T47D (cell line): ENCODE measurements at regions not wholly inside any gene's neighbourhood (a gene's known extent, or its start where the extent isn't known, plus 50 kb on each side); places are given as distances from the start of the nearest gene placed in this dataset.

Experiments
- DNase-seq, 2 experiments: peaks; one replicate each; pipeline versions ENCODE4 v3.0.0 to v3.0.0-alpha.2; 2011 to 2012; ENCODE audit warnings: low read depth in 1 of 2, low spot score in 1 of 2
- JUND ChIP-seq: IDR thresholded peaks from 2 replicates; pipeline ENCODE4 v1.6.1; 2012; ENCODE audit warnings: low read depth
- in situ Hi-C: cut with HindIII; loops from 2 replicates; pipeline ENCODE4 v1.10.0; 2016; ENCODE audit warnings: low sequenced_read_pairs, low pct_unique_long_range_greater_than_20kb

DNA sequence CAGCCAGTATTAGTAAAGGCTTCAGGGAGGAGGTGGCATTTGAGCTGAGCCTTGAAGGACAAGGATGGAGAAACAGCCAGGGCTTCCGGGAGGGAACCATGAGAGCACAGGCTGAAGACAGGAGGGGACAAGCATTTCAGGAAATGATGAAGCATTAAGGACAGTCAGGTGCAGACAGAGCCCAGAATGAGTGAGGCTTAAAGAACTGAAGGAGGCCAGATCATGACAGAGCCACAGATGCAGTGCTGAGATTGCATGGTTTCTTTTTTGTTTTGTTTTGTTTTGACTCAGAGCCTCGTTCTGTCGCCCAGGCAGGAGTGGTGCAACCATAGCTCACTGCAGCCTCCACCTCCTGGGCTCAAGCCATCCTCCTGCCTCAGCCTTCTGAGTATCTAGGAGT is 211.5 kb downstream of the SOX9 start:
- in situ Hi-C loops, result no loop called here
- TF ChIP-seq JUND, result no peak
- no peak for DNase-seq

DNA sequence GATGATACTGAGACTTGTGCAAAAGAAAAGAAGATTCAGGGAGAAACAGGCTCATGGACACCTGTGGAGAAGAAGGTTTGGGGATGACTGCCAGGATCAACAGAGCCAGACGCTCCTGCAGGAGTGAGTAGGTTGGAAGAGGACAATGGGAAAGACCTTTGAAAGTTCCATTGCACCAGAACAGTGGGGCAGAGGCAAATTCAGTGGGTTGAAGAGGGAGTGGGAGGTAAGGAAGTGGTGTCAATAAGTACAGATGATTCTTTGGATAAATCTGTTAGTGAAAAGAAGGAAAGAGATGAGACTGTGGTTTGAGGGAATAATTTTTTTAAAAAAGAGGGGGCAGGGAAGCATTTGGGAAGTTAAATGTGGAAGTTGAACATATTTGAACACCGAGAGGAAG is 212.8 kb downstream of the SOX9 start:
- TF ChIP-seq JUND, result no peak
- in situ Hi-C loops, result no loop called here
- DNase-seq, result no peak

DNA sequence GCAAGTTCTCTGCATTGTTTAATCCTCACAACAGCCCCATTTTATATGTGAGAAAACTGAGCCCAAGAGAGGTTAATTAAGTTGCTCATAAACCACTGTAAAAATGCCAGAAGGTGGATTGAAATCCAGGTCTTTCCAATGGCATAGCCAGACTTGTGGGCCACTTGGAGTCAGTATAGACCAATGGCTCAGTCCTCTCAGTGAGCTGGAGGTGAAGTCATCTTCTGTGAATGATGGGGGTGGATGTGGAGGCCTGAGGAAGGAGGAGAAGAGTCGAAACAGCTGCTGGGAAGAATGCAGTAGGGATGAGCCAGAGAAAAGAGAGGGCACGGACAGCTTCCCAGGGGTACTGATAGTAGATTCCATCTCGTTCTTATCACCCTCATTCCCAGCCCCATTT is 213.4 kb downstream of the SOX9 start:
- peak in 1 of 2 experiments; percentile 26 for DNase-seq
- in situ Hi-C loops, result no loop called here

DNA sequence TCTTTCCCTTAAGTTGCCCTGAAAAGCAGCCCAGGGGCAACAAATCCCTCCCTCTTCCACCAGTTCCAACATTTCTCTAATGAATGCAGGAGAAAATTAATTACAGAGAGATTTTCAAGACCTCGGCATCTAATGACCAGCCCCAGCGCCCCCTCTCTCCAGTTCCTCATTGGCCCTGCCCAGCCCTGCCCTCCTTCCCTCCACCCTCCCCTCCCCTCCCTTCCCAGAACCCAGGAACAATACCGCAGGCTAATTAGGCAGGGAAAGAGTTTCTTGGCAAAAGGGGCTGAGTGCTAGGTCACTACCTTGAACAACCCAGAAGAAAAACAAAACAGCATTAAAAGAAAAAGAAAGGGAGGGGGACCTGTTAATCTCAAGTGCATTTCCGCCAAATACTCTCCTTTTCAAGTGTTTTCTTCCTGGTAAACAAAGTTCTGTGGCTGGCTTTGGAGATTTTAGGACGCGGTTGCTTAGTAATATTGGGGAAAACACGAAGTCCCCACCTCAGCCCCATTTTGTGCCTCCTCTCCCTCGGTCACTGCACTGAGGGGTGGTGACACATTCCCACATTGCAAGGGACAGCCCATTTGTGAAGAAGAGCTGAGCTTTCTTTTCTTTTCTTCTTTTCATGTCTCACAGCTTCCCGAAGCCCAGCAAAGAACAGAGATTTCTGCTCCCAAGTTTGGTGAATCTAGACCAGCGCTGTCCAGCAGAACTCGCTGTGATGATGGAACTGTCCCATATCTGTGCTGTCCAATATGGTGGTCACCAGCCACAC is 215.4 kb downstream of the SOX9 start:
- in situ Hi-C loops, result no loop called here
- peak in 1 of 2 experiments; percentile 15 for DNase-seq
- TF ChIP-seq JUND, result no peak

More for the DNA sequence above, 213.4 kb downstream of the SOX9 start:
- no peak for TF ChIP-seq JUND

DNA sequence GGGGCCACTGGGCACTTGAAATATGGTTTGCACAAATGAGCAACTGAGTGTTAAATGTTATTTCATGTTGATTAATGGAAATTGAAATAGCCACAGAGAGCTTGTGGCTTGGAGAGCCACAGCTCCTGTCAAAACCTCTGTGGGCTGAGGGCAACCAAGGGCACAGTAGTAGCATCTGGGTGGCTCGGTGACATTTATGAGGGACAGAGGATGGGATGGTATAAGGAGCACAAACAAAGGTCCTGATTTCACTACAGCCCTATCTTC is 215.9 kb downstream of the SOX9 start:
- no peak for TF ChIP-seq JUND
- no peak for DNase-seq
- in situ Hi-C loops, result no loop called here

DNA sequence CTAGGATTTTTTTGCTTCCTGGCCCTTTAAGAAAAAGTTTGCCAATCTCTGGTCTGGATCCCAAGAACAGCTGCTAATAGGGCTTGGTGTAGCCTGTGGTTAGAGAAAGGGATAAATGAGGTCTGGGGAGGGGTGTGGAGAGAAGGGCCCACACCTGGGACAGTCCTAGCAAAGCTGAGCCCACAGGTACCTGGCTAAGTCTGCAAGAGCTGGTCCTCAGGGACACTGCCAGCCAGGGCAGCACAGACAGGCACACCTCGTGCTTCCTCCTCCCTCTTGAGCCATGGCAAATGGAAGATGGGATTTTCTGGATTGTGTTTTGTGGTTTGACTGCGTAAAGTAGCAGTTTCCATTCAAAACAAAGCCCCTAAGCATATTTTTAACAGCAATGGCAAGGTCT is 217.5 kb downstream of the SOX9 start:
- TF ChIP-seq JUND, result no peak
- in situ Hi-C loops, result no loop called here
- no peak for DNase-seq

DNA sequence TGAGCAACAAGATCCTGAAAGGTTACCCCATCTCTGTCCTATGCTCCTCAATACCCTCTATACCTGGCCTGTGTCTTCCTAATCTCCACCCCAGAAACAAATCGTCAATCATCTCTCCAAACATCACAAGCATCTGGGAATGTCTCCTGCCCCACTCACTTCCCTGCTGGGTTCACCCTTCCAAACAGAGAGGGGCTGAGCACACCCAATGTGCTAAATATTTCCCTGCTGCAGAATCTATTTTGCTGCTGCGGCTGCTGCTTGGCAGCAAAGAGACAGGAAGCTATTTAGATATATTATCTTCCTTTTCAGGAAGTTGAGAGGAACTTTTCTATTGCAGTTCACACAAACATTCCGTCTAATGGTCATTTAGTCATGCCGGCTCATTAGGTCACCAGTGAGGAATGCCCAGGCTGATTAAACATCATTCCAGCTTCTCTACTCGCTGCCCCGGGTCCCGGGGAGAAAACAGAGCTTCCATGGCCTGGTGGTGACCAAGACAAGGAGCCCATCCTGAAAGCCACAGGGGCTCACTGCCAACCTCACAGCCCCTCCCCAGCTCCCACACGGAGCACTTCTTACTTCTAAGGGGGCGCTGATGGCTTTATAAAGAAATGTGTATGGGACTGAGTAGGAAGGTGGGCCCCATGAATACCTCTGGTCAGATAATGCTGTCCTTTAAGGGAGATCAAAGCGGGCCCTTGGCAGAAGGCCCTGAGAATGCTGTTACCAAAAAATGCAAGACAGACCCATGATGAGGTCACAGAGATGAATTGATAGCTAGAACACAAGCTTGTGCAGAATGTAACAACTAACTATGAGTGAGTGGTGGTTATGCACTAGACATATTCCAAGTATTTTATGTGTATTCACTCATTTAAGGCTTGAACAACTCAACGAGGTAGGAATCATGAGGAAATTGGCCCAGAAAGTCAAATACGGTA is 218.3 kb downstream of the SOX9 start:
- DNase-seq, result peak; percentile 30 to 57
- TF ChIP-seq JUND, result no peak; the same call in 1 of the 2 replicates
- in situ Hi-C loops, result no loop called here

DNA sequence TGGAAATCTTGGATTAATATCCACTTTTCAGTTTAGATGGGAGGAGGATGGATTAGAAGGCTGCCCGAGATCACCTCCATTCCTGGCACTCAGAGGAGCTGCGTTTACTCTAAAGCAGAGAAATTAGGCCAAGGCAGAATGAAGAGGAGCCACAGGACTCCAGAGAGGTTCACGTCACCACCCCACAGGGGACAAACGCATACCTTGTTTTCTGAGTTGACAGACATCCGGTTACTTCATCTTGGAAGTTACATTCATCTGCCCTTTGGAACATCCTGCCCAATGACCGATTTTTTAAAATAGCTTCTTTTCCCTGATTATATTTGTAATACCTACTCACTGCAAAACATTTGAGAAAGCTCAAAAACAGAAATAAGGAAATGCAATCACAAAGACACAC is 220.0 kb downstream of the SOX9 start:
- in situ Hi-C loops, result no loop called here
- no peak for DNase-seq
- no peak for TF ChIP-seq JUND

DNA sequence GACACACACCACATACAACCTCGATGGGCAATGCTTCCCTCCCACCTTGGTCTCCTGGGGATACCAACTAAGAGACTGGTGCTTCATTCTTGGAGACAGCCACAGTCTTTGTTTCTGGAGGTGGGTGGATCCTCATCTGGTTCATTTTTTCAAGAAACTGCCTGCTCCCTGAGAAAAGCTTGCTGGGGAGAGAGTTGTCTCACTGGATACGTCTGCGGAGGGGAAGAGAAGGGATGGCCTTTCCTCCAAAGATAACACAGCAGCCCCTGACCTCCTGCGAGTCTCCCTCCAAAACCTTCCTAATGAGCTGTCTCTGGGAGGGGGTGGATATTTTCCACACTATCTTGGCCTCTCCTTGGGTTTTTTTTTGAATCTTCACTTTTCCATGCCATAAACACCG is 221.2 kb downstream of the SOX9 start:
- DNase-seq, result no peak
- in situ Hi-C loops, result no loop called here
- TF ChIP-seq JUND, result no peak

DNA sequence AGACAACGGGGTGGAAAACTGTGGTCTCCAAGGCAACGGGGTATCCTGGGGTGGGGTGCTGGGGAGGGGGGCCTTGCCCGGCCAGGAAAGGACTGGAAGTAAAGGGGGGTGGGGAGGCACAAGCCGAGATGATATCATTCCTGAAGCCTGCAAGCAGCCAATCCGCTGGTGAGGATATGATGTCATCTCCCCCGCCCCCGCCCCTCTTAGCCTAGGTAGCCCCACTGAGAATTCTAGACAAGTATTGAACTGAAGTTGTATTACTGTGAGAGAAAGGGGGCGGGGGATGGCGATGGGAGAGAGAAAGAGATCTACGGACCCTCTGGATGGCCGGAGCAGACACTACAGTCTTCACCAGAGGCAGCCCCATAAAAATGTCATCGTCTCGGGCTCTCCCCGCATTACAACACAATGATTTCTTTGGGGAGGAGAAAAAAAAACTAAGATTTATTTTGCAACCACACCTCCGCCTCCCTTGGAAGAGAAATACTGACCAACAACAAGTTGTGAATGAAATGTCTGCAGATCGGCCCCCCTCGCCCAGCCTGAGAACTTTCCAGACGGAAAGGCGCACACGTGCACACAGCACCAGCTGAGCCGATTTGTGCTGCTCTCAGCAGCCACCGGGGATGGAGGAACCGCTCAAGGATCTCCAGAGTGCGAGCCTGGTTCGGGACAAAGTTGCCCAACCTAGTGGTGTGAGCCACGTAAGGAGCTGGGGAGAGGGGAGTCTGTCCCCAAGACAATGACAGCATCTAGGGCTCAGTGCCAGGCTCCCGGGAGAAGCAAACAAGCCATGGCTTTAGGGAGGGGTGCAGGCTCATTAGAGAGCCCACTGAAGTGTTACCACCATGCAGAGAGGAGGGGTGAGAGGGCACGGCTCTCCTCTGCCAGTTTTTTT is 222.1 kb downstream of the SOX9 start:
- no peak for TF ChIP-seq JUND
- in situ Hi-C loops, result no loop called here
- no peak for DNase-seq

DNA sequence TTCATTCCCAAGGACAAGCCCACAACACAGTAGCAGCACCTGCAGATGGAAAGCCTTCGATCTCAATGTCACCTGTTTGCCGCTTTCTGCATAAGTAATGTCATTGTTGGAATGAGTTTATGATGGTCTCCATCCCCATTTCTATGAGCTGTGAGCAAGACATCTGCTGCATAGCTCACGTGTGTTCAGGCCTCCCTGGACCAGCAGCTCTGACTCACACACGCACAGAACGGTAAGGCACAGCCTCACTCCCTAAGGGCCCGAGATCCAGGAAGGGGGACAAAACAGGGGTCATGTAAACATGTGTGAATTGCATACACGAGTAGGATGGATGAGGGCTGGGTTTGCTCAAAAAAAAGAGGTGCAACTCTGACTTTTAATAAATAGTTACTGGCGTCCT is 223.1 kb downstream of the SOX9 start:
- in situ Hi-C loops, result no loop called here
- no peak for DNase-seq
- no peak for TF ChIP-seq JUND

DNA sequence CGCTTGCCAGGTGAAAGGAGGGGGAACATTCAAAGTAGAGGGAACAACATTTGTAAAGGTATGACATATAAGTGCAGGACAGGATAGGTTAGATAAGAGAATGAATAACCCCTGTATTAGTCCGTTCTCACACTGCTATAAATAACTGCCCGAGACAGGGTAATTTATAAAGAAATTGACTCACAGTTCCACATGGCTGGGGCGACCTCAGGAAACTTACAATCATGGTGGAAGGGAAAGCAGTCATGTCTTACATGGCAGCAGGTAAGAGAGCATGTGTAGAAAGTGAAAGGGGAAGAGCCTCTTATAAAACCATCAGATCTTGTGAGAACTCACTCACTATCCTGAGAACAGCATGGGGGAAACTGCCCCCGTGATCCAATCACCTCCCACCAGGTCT is 223.8 kb downstream of the SOX9 start:
- TF ChIP-seq JUND, result no peak
- no peak for DNase-seq
- in situ Hi-C loops, result no loop called here
